Activated T-cell treated with anti-CD3 and anti-CD28 coated beads, Interleukin-2, amount 50 U/mL, for 72 hours (primary cell): ENCODE measurements at regions not wholly inside any gene's neighbourhood (a gene's known extent, or its start where the extent isn't known, plus 50 kb on each side); places are given as distances from the start of the nearest gene placed in this dataset.
"Not testable (repeated sequence)": the region's sequence is repeated elsewhere in the genome, so short reads cannot be mapped to it uniquely, and the experiment has no call there.

Experiments used
- ATAC-seq, 2 donors: fragments of 150-1000 bp; cut with Tn5 transposase; replicated peaks in 1 of 2; 2 replicates each; pipeline ENCODE4 v1.10.0; 2021; ENCODE audit warnings: moderate library complexity in 2 of 2, mild to moderate bottlenecking in 1 of 2
- DNase-seq, 2 donors: peaks; one replicate each; pipeline ENCODE4 v3.0.0; 2021 to 2022; ENCODE audit warnings: mixed read lengths in 1 of 2
- H3K27ac Mint-ChIP-seq: one replicate; pipeline ENCODE4 v1.8.0; 2022; ENCODE audit warnings: mild to moderate bottlenecking, moderate library complexity, mixed read lengths
- H3K27me3 Mint-ChIP-seq: one replicate; pipeline ENCODE4 v1.8.0; 2022; ENCODE audit warnings: low read depth, mixed read lengths
- H3K36me3 Mint-ChIP-seq, 2 donors: one replicate each; pipeline ENCODE4 v1.8.0; 2022; ENCODE audit warnings: mixed read lengths in 2 of 2, mild to moderate bottlenecking in 1 of 2; ENCODE audit not compliant: insufficient read depth in 2 of 2
- H3K4me1 Mint-ChIP-seq: one replicate; pipeline ENCODE4 v1.8.0; 2022; ENCODE audit warnings: low read depth, mixed read lengths
- H3K4me3 Mint-ChIP-seq, 2 donors: one replicate each; pipeline ENCODE4 v1.8.0; 2022; ENCODE audit warnings: mild to moderate bottlenecking in 2 of 2, mixed read lengths in 2 of 2, moderate library complexity in 2 of 2
- H3K9me3 Mint-ChIP-seq, 2 donors: one replicate each; pipeline ENCODE4 v1.8.0; 2022; ENCODE audit warnings: mixed read lengths in 2 of 2

DNA sequence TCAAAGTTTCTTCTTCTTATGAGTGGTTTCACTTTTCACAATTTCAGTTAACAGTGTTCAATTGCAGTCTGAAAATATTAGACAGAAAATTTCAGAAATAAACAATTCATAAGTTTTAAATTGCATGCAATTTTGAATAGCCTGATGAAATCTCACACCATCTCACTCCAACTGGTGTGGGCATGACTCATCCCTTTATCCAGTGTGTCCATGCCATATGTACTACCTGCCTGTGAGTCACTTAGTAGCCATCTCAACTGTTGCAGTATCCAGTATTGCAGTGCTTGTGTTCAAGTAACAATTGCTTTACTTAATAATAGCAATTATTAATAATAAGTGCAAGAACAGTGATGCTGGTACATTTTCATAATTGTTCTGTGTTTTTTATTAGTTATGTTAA, 1202.5 kb downstream of the DSC3 start:
- Mint-ChIP-seq H3K9me3 (peaks cover 2 to 3% of the 10 kb centered on the region in 2 donors), H3K4me1 (no peaks in the 10 kb centered on the region), H3K4me3 (no peak overlapping the region), H3K27ac (no peak overlapping the region), H3K36me3 (peaks cover 0 to 4% of the 10 kb centered on the region in 2 donors), H3K27me3 (no peaks in the 10 kb centered on the region)
- DNase-seq (no peak), ATAC-seq (no peak)

GRCh38 chr18:29838961-29839360, 1203.6 kb downstream of the DSC3 start:
- not testable (repeated sequence) for ATAC-seq, H3K4me1 Mint-ChIP-seq, H3K4me3 Mint-ChIP-seq, DNase-seq, H3K27me3 Mint-ChIP-seq, H3K9me3 Mint-ChIP-seq, H3K27ac Mint-ChIP-seq, H3K36me3 Mint-ChIP-seq

- ATAC-seq: no peak
- Mint-ChIP-seq H3K9me3 (peaks cover 2 to 4% of the 10 kb centered on the region in 2 donors), H3K36me3 (peaks cover 0 to 4% of the 10 kb centered on the region in 2 donors), H3K4me1 (no peaks in the 10 kb centered on the region), H3K27me3 (no peaks in the 10 kb centered on the region), H3K4me3 (no peak overlapping the region), H3K27ac (no peak overlapping the region)
- DNase-seq: no peak
These were observed 1204.0 kb downstream of the DSC3 start for GRCh38 chr18:29838556-29838955.

DNA sequence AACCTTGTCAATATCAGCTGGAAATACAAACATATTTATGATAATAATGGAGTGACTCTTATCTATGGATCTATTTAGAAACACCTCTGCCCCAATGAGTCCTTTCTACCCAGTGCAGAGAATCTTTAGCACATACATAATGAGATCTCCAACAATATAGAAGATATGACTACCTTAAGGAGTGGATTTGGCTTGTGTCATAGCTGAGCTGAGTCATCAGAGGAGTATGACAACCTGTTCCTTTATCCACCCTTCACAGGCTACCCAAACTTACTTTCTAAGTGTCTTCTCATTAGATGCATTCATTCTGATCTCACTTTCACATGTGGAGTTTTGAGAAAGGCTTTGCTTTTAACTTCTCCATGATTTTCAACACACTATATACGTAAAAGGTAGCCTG, 1218.9 kb downstream of the DSC3 start:
- H3K27me3 Mint-ChIP-seq: no peaks in the 10 kb centered on the region
- H3K9me3 Mint-ChIP-seq: peaks cover 14 to 21% of the 10 kb centered on the region in 2 donors
- peaks cover 1 to 2% of the 10 kb centered on the region in 2 donors for H3K36me3 Mint-ChIP-seq
- no peaks in the 10 kb centered on the region for H3K4me1 Mint-ChIP-seq
- H3K27ac Mint-ChIP-seq: no peak overlapping the region
- no peak overlapping the region for H3K4me3 Mint-ChIP-seq
- DNase-seq (no peak), ATAC-seq (no peak)

DNA sequence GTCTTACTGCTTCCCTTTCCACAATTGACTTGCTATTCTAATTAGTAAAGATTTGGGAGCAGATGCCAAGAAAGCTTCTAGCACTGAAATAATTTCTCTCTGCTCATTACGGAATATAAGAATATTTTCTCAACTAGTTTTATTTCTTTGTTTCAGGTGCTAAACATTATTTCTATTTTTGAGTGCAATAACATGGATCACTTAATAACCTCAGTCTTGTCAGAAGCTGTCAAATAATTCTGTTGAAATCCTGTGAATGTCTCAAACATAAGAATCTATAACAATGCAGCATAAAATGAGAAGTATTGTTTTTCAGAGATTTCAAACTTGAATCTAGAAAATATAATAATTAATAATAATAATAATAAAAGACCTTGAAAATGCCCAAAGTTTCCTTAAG, 1221.0 kb downstream of the DSC3 start:
- no peak for ATAC-seq
- H3K4me1 Mint-ChIP-seq: no peaks in the 10 kb centered on the region
- no peak for DNase-seq
- H3K36me3 Mint-ChIP-seq: peaks cover 0 to 1% of the 10 kb centered on the region in 2 donors
- no peak overlapping the region for H3K27ac Mint-ChIP-seq
- peaks cover 12 to 21% of the 10 kb centered on the region in 2 donors for H3K9me3 Mint-ChIP-seq
- no peak overlapping the region for H3K4me3 Mint-ChIP-seq
- no peaks in the 10 kb centered on the region for H3K27me3 Mint-ChIP-seq

GRCh38 chr18:29811519-29811918, 1231.0 kb downstream of the DSC3 start:
- H3K4me1 Mint-ChIP-seq: no peaks in the 10 kb centered on the region
- no peak for ATAC-seq
- H3K36me3 Mint-ChIP-seq: peaks cover 2 to 3% of the 10 kb centered on the region in 2 donors
- H3K9me3 Mint-ChIP-seq: peaks cover 11 to 14% of the 10 kb centered on the region in 2 donors
- no peaks in the 10 kb centered on the region for H3K27me3 Mint-ChIP-seq
- H3K4me3 Mint-ChIP-seq: no peak overlapping the region
- no peak for DNase-seq
- H3K27ac Mint-ChIP-seq: no peak overlapping the region

- ATAC-seq: no peak
- Mint-ChIP-seq H3K4me1 (no peaks in the 10 kb centered on the region), H3K27me3 (no peaks in the 10 kb centered on the region), H3K36me3 (no peaks in the 10 kb centered on the region), H3K27ac (no peak overlapping the region), H3K4me3 (no peak overlapping the region), H3K9me3 (peaks cover 2% of the 10 kb centered on the region in 2 donors)
- no peak for DNase-seq
These were observed 1261.7 kb downstream of the DSC3 start for GRCh38 chr18:29780816-29781215.

DNA sequence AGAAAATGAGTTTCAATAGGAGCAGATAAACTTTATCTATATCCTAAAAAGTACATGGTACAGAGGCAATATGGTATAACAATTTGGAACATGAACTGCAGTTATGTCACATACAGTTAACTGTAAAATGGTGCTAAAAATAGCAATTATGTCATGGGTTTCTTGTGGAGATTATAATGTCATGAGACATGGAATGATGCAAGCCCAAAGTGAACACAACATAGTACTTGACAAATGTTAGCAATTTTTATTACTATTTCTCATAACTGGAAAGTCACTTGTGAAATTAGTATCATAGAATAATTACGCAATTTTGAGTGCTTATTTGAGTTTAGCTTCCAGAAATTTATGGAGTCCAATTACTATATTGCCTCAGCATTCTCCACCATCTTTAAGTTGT, 1263.4 kb downstream of the DSC3 start:
- ATAC-seq (no peak), DNase-seq (no peak)
- Mint-ChIP-seq H3K4me1 (no peaks in the 10 kb centered on the region), H3K27me3 (no peaks in the 10 kb centered on the region), H3K4me3 (no peak overlapping the region), H3K9me3 (peaks cover 1 to 2% of the 10 kb centered on the region in 2 donors), H3K27ac (no peak overlapping the region), H3K36me3 (no peaks in the 10 kb centered on the region)

DNA sequence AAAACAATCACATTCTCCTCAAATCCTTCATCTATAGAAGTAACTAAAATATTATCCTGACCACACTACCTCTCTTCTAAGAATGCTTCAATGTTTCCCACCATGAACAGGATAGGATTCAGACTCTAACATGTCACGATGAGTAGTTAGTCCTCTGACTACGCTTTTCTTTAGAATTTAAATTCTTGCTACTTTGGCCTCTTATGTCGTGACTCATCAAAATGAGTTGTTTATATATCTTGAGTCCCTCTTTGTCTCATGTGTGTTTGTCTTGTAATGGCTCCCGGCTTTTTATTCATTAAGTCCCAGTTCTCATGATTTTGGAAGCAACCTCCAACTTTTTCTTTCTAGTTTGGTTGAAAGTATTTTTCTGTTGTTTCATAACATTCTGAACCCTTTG, 1289.2 kb downstream of the DSC3 start:
- H3K36me3 Mint-ChIP-seq: peaks cover 0 to 2% of the 10 kb centered on the region in 2 donors
- no peak overlapping the region for H3K4me3 Mint-ChIP-seq
- ATAC-seq (no peak), DNase-seq (no peak)
- H3K4me1 Mint-ChIP-seq: no peaks in the 10 kb centered on the region
- H3K27ac Mint-ChIP-seq: no peak overlapping the region
- peaks cover 7 to 12% of the 10 kb centered on the region in 2 donors for H3K9me3 Mint-ChIP-seq
- no peaks in the 10 kb centered on the region for H3K27me3 Mint-ChIP-seq

GRCh38 chr18:29749704-29750103, 1292.8 kb downstream of the DSC3 start:
- no peaks in the 10 kb centered on the region for H3K27me3 Mint-ChIP-seq
- no peaks in the 10 kb centered on the region for H3K4me1 Mint-ChIP-seq

GRCh38 chr18:29741461-29741860, 1301.1 kb downstream of the DSC3 start:
- no peak for DNase-seq

More at GRCh38 chr18:29749704-29750103, 1292.8 kb downstream of the DSC3 start:
- H3K36me3 Mint-ChIP-seq: peaks cover 2% of the 10 kb centered on the region in 2 donors
- DNase-seq (no peak), ATAC-seq (no peak)
- H3K27ac Mint-ChIP-seq: no peak overlapping the region
- H3K9me3 Mint-ChIP-seq: peaks cover 12 to 15% of the 10 kb centered on the region in 2 donors
- H3K4me3 Mint-ChIP-seq: no peak overlapping the region

GRCh38 chr18:29737620-29738019, 1304.9 kb downstream of the DSC3 start:
- H3K27ac Mint-ChIP-seq: no peak overlapping the region
- no peak for ATAC-seq
- no peaks in the 10 kb centered on the region for H3K27me3 Mint-ChIP-seq
- H3K4me1 Mint-ChIP-seq: no peaks in the 10 kb centered on the region
- no peak for DNase-seq
- no peak overlapping the region for H3K4me3 Mint-ChIP-seq
- H3K36me3 Mint-ChIP-seq: peaks cover 0 to 1% of the 10 kb centered on the region in 2 donors
- peaks cover 15 to 18% of the 10 kb centered on the region in 2 donors for H3K9me3 Mint-ChIP-seq

More at GRCh38 chr18:29741461-29741860, 1301.1 kb downstream of the DSC3 start:
- Mint-ChIP-seq H3K4me1 (no peaks in the 10 kb centered on the region), H3K4me3 (no peak overlapping the region), H3K27ac (no peak overlapping the region), H3K9me3 (peaks cover 6 to 13% of the 10 kb centered on the region in 2 donors), H3K27me3 (no peaks in the 10 kb centered on the region), H3K36me3 (peaks cover 1 to 3% of the 10 kb centered on the region in 2 donors)
- no peak for ATAC-seq

DNA sequence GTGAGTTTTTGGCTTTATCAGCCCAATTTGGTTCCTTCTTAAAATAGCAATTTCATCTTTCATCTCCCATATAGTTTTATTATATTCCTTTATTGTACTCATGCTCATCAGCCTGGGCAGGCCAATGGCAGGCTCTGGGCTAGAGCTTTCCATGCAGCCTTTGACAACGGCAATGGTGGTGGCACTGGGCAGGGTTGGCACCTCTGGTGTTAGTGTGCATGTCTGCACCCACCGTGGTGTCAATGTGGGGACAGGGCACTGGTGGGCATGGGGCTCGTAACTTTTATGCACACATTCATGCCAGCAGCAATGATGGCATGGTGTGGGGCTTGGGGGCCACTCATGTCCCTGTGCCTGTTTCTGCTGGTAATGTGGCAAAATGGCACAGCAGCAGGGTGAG, 1305.4 kb downstream of the DSC3 start:
- peaks cover 17 to 18% of the 10 kb centered on the region in 2 donors for H3K9me3 Mint-ChIP-seq
- no peaks in the 10 kb centered on the region for H3K4me1 Mint-ChIP-seq
- H3K4me3 Mint-ChIP-seq: no peak overlapping the region
- ATAC-seq (no peak), DNase-seq (no peak)
- peaks cover 0 to 1% of the 10 kb centered on the region in 2 donors for H3K36me3 Mint-ChIP-seq
- H3K27me3 Mint-ChIP-seq: no peaks in the 10 kb centered on the region
- H3K27ac Mint-ChIP-seq: no peak overlapping the region

DNA sequence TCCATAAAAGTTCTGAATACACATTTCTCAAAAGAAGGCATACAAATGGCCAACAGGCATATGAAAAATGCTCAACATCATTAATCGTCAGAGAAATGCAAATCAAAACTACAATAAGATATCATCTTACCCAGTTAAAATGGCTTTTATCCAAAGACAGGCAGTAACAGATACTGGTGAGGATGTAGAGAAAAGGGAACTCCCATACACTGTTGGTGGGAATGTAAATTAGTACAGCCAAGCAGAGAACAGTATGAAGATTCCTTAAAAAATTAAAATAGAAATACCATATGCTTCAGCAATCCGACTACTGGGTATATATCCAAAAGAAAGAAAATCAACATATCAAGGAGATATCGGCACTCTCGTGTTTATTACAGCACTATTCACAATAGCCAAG, 1312.5 kb downstream of the DSC3 start:
- no peak overlapping the region for H3K27ac Mint-ChIP-seq
- peaks cover under 1% of the 10 kb centered on the region in 2 donors for H3K36me3 Mint-ChIP-seq
- H3K9me3 Mint-ChIP-seq: peaks cover 12 to 24% of the 10 kb centered on the region in 2 donors
- H3K4me1 Mint-ChIP-seq: no peaks in the 10 kb centered on the region
- DNase-seq (no peak), ATAC-seq (no peak)
- no peaks in the 10 kb centered on the region for H3K27me3 Mint-ChIP-seq
- no peak overlapping the region for H3K4me3 Mint-ChIP-seq
